IMR-90 (cell line): ENCODE measurements at regions not wholly inside any gene's neighbourhood (a gene's known extent, or its start where the extent isn't known, plus 50 kb on each side); places are given as distances from the start of the nearest gene placed in this dataset.
A peak's percentile ranks its signal among the peaks of the same experiment; 100 is the strongest.

Experiments
- ATAC-seq: fragments of 200-7000 bp; cut with Tn5 transposase; 2 replicates; pipeline ENCODE4 v1.9.1; 2020; ENCODE audit warnings: low read depth, mild to moderate bottlenecking, moderate library complexity
- BruUV-seq: library from RNA; stranded (reverse); fragments of 400-500 nt; replicated peaks from 2 replicates; lab custom pipeline; 2021; lab: Mats Ljungman, UMichigan
- CTCF ChIA-PET: fragments of 300-600 bp; formaldehyde crosslinking; extraction: SDS; loops from one replicate; lab custom pipeline; 2021; ENCODE audit warnings: antibody characterized with exemption; lab: Yijun Ruan, JAX
- POLR2A ChIA-PET: fragments of 300-600 bp; sonication (Branson Sonifier 250); formaldehyde crosslinking; loops from one replicate; lab custom pipeline; 2022; ENCODE audit warnings: antibody characterized with exemption; ENCODE audit not compliant: unreplicated experiment; lab: Charles Lee
- DNase-seq: peaks from one replicate; pipeline ENCODE4 v3.0.0; 2013
- H2AFZ ChIP-seq: replicated peaks from 2 replicates; pipeline ENCODE3; 2013; ENCODE audit warnings: low read length, mild to moderate bottlenecking; ENCODE audit not compliant: poor library complexity
- H2AK5ac ChIP-seq: 2 replicates; pipeline ENCODE4 v1.6.1; 2013; ENCODE audit warnings: low read depth, low read length, inconsistent platforms
- H2AK9ac ChIP-seq: replicated peaks from 2 replicates; pipeline ENCODE3; 2013; ENCODE audit warnings: mild to moderate bottlenecking, low read depth, low read length, moderate library complexity; ENCODE audit not compliant: poor library complexity
- H2BK120ac ChIP-seq: 2 replicates; pipeline ENCODE4 v1.6.1; 2013; ENCODE audit warnings: low read depth, low read length, inconsistent platforms
- H2BK15ac ChIP-seq: 3 replicates; pipeline ENCODE4 v1.6.1; 2013; ENCODE audit warnings: low read depth, low read length, inconsistent platforms
- H2BK20ac ChIP-seq: 2 replicates; pipeline ENCODE4 v1.6.1; 2013; ENCODE audit warnings: low read depth, mild to moderate bottlenecking, inconsistent platforms, low read length, moderate library complexity
- H2BK5ac ChIP-seq: 2 replicates; pipeline ENCODE4 v1.6.1; 2013; ENCODE audit warnings: mild to moderate bottlenecking, low read depth, low read length, inconsistent platforms; ENCODE audit not compliant: poor library complexity, severe bottlenecking
- H3K14ac ChIP-seq: replicated peaks from 2 replicates; pipeline ENCODE4 v1.6.1; 2013; ENCODE audit warnings: low read depth, low read length, inconsistent platforms
- H3K18ac ChIP-seq: 2 replicates; pipeline ENCODE4 v1.6.1; 2013; ENCODE audit warnings: low read depth, low read length, control low read depth
- H3K23ac ChIP-seq: 2 replicates; pipeline ENCODE4 v1.6.1; 2013; ENCODE audit warnings: low read depth, low read length, inconsistent platforms
- H3K27ac ChIP-seq: 2 replicates; pipeline ENCODE4 v1.5.1; 2013; ENCODE audit warnings: mild to moderate bottlenecking, control low read depth, low read length; ENCODE audit not compliant: insufficient read depth
- H3K27me3 ChIP-seq: 2 replicates; pipeline ENCODE4 v1.6.1; 2013; ENCODE audit warnings: low read length; ENCODE audit not compliant: control insufficient read depth, insufficient read depth
- H3K36me3 ChIP-seq: 2 replicates; pipeline ENCODE4 v1.6.1; 2013; ENCODE audit warnings: low read length, mixed read lengths; ENCODE audit not compliant: control insufficient read depth, insufficient read depth
- H3K4ac ChIP-seq: 2 replicates; pipeline ENCODE4 v1.6.1; 2013; ENCODE audit warnings: low read depth, low read length, inconsistent platforms
- H3K4me1 ChIP-seq: 2 replicates; pipeline ENCODE4 v1.6.1; 2013; ENCODE audit warnings: low read length, mixed read lengths; ENCODE audit not compliant: control insufficient read depth, insufficient read depth
- H3K4me2 ChIP-seq: 2 replicates; pipeline ENCODE4 v1.6.1; 2013; ENCODE audit warnings: low read depth, mild to moderate bottlenecking, control low read depth, low read length, moderate library complexity
- H3K4me3 ChIP-seq: 2 replicates; pipeline ENCODE4 v1.5.1; 2013; ENCODE audit warnings: low read depth, mild to moderate bottlenecking, control low read depth, low read length, moderate library complexity; ENCODE audit not compliant: insufficient read depth
- H3K56ac ChIP-seq: 2 replicates; pipeline ENCODE4 v1.6.1; 2013; ENCODE audit warnings: low read length, inconsistent platforms; ENCODE audit not compliant: insufficient read depth; ENCODE audit errors: extremely low read depth
- H3K79me1 ChIP-seq, 2 experiments: 2 replicates each; pipeline ENCODE4 v1.6.1; 2013; ENCODE audit warnings: low read length in 2 of 2, inconsistent platforms in 1 of 2, low read depth in 1 of 2
- H3K9ac ChIP-seq: 2 replicates; pipeline ENCODE4 v1.6.1; 2013; ENCODE audit warnings: low read depth, low read length, control low read depth
- H3K9me1 ChIP-seq: 2 replicates; pipeline ENCODE4 v1.6.1; 2013; ENCODE audit warnings: low read length, inconsistent platforms; ENCODE audit not compliant: insufficient read depth
- H3K9me3 ChIP-seq: 2 replicates; pipeline ENCODE4 v1.6.1; 2013; ENCODE audit warnings: low read length; ENCODE audit not compliant: control insufficient read depth, insufficient read depth
- H4K20me1 ChIP-seq: 2 replicates; pipeline ENCODE4 v1.6.1; 2013; ENCODE audit warnings: low read length, inconsistent platforms; ENCODE audit not compliant: insufficient read depth
- H4K5ac ChIP-seq: 2 replicates; pipeline ENCODE4 v1.6.1; 2013; ENCODE audit warnings: mild to moderate bottlenecking, low read depth, low read length, control low read depth
- H4K8ac ChIP-seq, 2 experiments: 2 replicates each; pipeline ENCODE4 v1.6.1; 2013; ENCODE audit warnings: low read depth in 2 of 2, low read length in 2 of 2, control low read depth in 1 of 2, inconsistent platforms in 1 of 2
- H4K91ac ChIP-seq: 2 replicates; pipeline ENCODE4 v1.6.1; 2013; ENCODE audit warnings: low read depth, low read length, inconsistent platforms; ENCODE audit not compliant: insufficient read depth
- BHLHE40 ChIP-seq: fragments of 150-350 bp; IDR thresholded peaks from 2 replicates; pipeline ENCODE4 v1.6.1; 2016; ENCODE audit warnings: mild to moderate bottlenecking, low read depth, low read length
- CEBPB ChIP-seq: IDR thresholded peaks from 2 replicates; pipeline ENCODE4 v1.6.1; 2012; ENCODE audit warnings: low read depth, low read length, improper control_type of control experiment
- FOS ChIP-seq: fragments of 150-350 bp; IDR thresholded peaks from 2 replicates; pipeline ENCODE4 v1.6.1; 2016; ENCODE audit warnings: low read depth, low read length
- MAFK ChIP-seq: IDR thresholded peaks from 2 replicates; pipeline ENCODE4 v1.6.1; 2012; ENCODE audit warnings: low read depth, low read length, improper control_type of control experiment
- MXI1 ChIP-seq: IDR thresholded peaks from 2 replicates; pipeline ENCODE4 v1.6.1; 2012; ENCODE audit warnings: low read depth, mild to moderate bottlenecking, low read length, moderate library complexity, borderline replicate concordance
- NFE2L2 ChIP-seq: fragments of 150-350 bp; IDR thresholded peaks from 2 replicates; pipeline ENCODE4 v1.6.1; 2016; ENCODE audit warnings: low read depth, mild to moderate bottlenecking, low read length
- RAD21 ChIP-seq: IDR thresholded peaks from 2 replicates; pipeline ENCODE4 v1.6.1; 2012; ENCODE audit warnings: low read length, improper control_type of control experiment
- RCOR1 ChIP-seq: IDR thresholded peaks from 2 replicates; pipeline ENCODE4 v1.6.1; 2012; ENCODE audit warnings: mild to moderate bottlenecking, low read length, improper control_type of control experiment; ENCODE audit not compliant: insufficient replicate concordance
- RFX5 ChIP-seq: IDR thresholded peaks from 2 replicates; pipeline ENCODE4 v1.8.0; 2012; ENCODE audit warnings: low read depth, mild to moderate bottlenecking, low read length, moderate library complexity
- WGBS, 2 experiments: methylation state at CpG; one replicate each; pipeline versions ENCODE4 v1.1.5 to v1.1.7; 2013; ENCODE audit warnings: missing lambda C conversion rate in 2 of 2; ENCODE audit not compliant: insufficient read length in 1 of 2; ENCODE audit errors: extremely low coverage in 2 of 2; 5-methylcytosine and 5-hydroxymethylcytosine counted together
- dilution Hi-C: fragments of 300-500 bp; cut with HindIII; formaldehyde crosslinking; loops from one replicate; pipeline ENCODE4 v1.14.3; 2018; ENCODE audit warnings: low sequenced_read_pairs; ENCODE audit not compliant: unreplicated experiment
- in situ Hi-C: fragments of 300-500 bp; cut with MboI; formaldehyde crosslinking; loops from 3 replicates; pipeline ENCODE4 v1.14.3; 2019; ENCODE audit warnings: low sequenced_read_pairs, inconsistent platforms, mixed read lengths
- intact Hi-C: fragments of 100-400 bp; cut with micrococcal nuclease; formaldehyde crosslinking; loops from 2 replicates; pipeline ENCODE4 v1.10.0; 2022
- TF ChIP-seq, protein P1 (sequence below): fragments of 150-350 bp; IDR thresholded peaks from 2 replicates; pipeline ENCODE4 v1.6.1; 2016; ENCODE audit warnings: low read depth, mild to moderate bottlenecking, low read length, moderate library complexity, borderline replicate concordance
- TF ChIP-seq, protein P2 (sequence below): conservative IDR thresholded peaks from 2 replicates; pipeline ENCODE4 v1.5.1; 2012; ENCODE audit warnings: mild to moderate bottlenecking, low read depth, low read length, improper control_type of control experiment

DNA sequence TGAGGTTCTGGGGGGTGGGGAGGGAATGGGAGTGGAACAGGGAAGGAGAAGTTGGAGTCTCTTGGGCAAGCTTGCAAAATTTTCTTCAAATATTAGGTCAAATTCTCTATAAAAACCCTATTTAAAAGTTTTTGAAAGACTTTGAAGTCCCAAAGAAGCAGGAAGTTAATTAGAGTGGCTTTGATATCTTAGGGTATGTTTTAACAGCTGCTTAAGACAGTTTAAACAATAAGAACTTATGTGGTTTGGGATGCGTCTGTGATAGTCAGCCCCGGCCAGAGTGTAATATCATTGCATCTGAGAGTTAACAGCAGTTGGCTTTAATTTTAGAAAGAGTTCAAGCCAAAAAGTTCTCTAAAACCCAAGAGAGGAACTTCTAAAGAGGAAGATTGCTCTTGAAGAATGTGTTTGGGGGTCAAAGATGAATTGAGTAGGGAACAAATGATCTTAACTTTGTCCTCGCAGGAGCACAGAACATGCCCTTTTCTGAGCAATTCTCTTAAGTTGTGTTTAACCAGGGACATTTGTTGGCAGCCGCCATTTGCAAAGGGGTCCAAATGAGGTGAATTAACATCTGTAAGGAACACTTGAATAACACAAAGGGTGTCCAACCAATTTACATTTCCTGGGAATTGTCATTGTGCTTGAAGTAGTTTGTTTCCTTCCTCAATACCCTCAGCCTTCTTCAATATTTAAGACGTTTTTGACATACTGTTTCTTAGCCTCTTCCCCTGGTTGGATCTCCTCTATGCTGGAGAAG, 182.4 kb downstream of the PTEN start:
- Histone ChIP-seq H2AK9ac (no peak overlapping the region), H3K56ac (no peak overlapping the region), H2BK20ac (no peak overlapping the region), H3K4me3 (no peak overlapping the region), H3K36me3 (no peaks in the 10 kb centered on the region), H2BK15ac (no peak overlapping the region), H4K20me1 (no peaks in the 10 kb centered on the region), H3K9me1 (peaks cover 11% of the 10 kb centered on the region), H4K8ac (no peak overlapping the region), H2BK120ac (no peak overlapping the region), H3K18ac (no peak overlapping the region), H3K9me3 (no peaks in the 10 kb centered on the region), H3K14ac (0 out of 2 replicates have a peak overlapping the region, but pooled peaks have one; percentile 33), H3K4ac (no peak overlapping the region), H4K5ac (no peak overlapping the region), H3K9ac (no peak overlapping the region), H3K27ac (no peak overlapping the region), H3K4me2 (no peak overlapping the region), H3K27me3 (no peaks in the 10 kb centered on the region), H2AFZ (no peak overlapping the region), H3K4me1 (peaks cover 14% of the 10 kb centered on the region), H3K23ac (no peak overlapping the region), H2BK5ac (no peak overlapping the region), H2AK5ac (no peak overlapping the region), H3K79me1 (no peaks in the 10 kb centered on the region), H4K91ac (no peak overlapping the region)
- BruUV-seq, result no TSS peak
- TF ChIP-seq RFX5 (no peak), NFE2L2 (no peak), RAD21 (no peak), RCOR1 (no peak), BHLHE40 (no peak), FOS (no peak), MAFK (no peak), CEBPB (no peak), MXI1 (no peak)
- TF ChIP-seq, protein P1, sequence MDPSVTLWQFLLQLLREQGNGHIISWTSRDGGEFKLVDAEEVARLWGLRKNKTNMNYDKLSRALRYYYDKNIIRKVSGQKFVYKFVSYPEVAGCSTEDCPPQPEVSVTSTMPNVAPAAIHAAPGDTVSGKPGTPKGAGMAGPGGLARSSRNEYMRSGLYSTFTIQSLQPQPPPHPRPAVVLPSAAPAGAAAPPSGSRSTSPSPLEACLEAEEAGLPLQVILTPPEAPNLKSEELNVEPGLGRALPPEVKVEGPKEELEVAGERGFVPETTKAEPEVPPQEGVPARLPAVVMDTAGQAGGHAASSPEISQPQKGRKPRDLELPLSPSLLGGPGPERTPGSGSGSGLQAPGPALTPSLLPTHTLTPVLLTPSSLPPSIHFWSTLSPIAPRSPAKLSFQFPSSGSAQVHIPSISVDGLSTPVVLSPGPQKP, result no peak
- TF ChIP-seq, protein P2, sequence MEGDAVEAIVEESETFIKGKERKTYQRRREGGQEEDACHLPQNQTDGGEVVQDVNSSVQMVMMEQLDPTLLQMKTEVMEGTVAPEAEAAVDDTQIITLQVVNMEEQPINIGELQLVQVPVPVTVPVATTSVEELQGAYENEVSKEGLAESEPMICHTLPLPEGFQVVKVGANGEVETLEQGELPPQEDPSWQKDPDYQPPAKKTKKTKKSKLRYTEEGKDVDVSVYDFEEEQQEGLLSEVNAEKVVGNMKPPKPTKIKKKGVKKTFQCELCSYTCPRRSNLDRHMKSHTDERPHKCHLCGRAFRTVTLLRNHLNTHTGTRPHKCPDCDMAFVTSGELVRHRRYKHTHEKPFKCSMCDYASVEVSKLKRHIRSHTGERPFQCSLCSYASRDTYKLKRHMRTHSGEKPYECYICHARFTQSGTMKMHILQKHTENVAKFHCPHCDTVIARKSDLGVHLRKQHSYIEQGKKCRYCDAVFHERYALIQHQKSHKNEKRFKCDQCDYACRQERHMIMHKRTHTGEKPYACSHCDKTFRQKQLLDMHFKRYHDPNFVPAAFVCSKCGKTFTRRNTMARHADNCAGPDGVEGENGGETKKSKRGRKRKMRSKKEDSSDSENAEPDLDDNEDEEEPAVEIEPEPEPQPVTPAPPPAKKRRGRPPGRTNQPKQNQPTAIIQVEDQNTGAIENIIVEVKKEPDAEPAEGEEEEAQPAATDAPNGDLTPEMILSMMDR, result no peak
- intact Hi-C loops, result no loop called here
- ChIA-PET POLR2A (no interaction called here), CTCF (interaction anchor here (1.0 kb wide), 1 partner anchor 8 kb away, joined by 3 read pairs; no protein-coding TSS in a partner anchor)
- 52% methylated on average over 2 of the region's 5 CpGs; no CpG with 5 or more reads in 1 of the 2 experiments for WGBS, 2 experiments
- in situ Hi-C loops, result no loop called here
- ATAC-seq, result no peak
- dilution Hi-C loops, result no loop called here
- DNase-seq, result peak; percentile 20
